ENCODE measurements at regions not wholly inside any gene's neighbourhood (a gene's known extent, or its start where the extent isn't known, plus 50 kb on each side); places are given as distances from the start of the nearest gene placed in this dataset.

- Histone ChIP-seq H3K4me3 (ENCODE audit: low read depth, low read length, poor library complexity, severe bottlenecking) (no peak overlapping the region), H3K27ac (ENCODE audit: low read depth, low read length, poor library complexity, severe bottlenecking) (no peak overlapping the region), H3K9me3 (ENCODE audit: low read depth, low read length, poor library complexity, severe bottlenecking) (no peaks in the 10 kb centered on the region), H3K27me3 (replicated peaks; ENCODE audit: insufficient read depth, low read depth, low read length, poor library complexity) (no peaks in the 10 kb centered on the region), H3K36me3 (ENCODE audit: insufficient read depth, low read length, poor library complexity, severe bottlenecking) (no peaks in the 10 kb centered on the region), H3K4me1 (ENCODE audit: insufficient read depth, low read length, poor library complexity, severe bottlenecking) (peaks cover 29% of the 10 kb centered on the region)
- ChIA-PET CTCF (no interaction called here), POLR2A (ENCODE audit: low non-redundant PET) (no interaction called here)
- TF ChIP-seq EZH2 (IDR thresholded peaks at IDR 0.05; ENCODE audit: borderline replicate concordance, low read depth, low read length, poor library complexity, severe bottlenecking) (no peak), CTCF (conservative IDR thresholded peaks at IDR 0.05; ENCODE audit: low read depth, low read length) (no peak)
- intact Hi-C loops (cut with micrococcal nuclease; ENCODE audit: unreplicated experiment): no loop called here
- peak; percentile 61 for DNase-seq (ENCODE audit: low spot score)
- BruUV-seq (replicated peaks): no TSS peak
These were observed 93.0 kb upstream of the DAB2 start for GRCh38 chr5:39517800-39518199.

- no peak overlapping the region for H3K4me3 ChIP-seq (ENCODE audit: low read depth, low read length, poor library complexity, severe bottlenecking)
- POLR2A ChIA-PET (ENCODE audit: low non-redundant PET): no interaction called here
- H3K36me3 ChIP-seq (ENCODE audit: insufficient read depth, low read length, poor library complexity, severe bottlenecking): no peaks in the 10 kb centered on the region
- CTCF ChIA-PET: no interaction called here
- no TSS peak for BruUV-seq (replicated peaks)
- intact Hi-C loops (cut with micrococcal nuclease; ENCODE audit: unreplicated experiment): no loop called here
- TF ChIP-seq EZH2 (IDR thresholded peaks at IDR 0.05; ENCODE audit: borderline replicate concordance, low read depth, low read length, poor library complexity, severe bottlenecking): no peak
- no peak for TF ChIP-seq CTCF (conservative IDR thresholded peaks at IDR 0.05; ENCODE audit: low read depth, low read length)
- H3K4me1 ChIP-seq (ENCODE audit: insufficient read depth, low read length, poor library complexity, severe bottlenecking): peaks cover 29% of the 10 kb centered on the region
- H3K27me3 ChIP-seq (replicated peaks; ENCODE audit: insufficient read depth, low read depth, low read length, poor library complexity): no peaks in the 10 kb centered on the region
- no peaks in the 10 kb centered on the region for H3K9me3 ChIP-seq (ENCODE audit: low read depth, low read length, poor library complexity, severe bottlenecking)
- no peak for DNase-seq (ENCODE audit: low spot score)
- H3K27ac ChIP-seq (ENCODE audit: low read depth, low read length, poor library complexity, severe bottlenecking): no peak overlapping the region
These were observed 91.1 kb upstream of the DAB2 start for GRCh38 chr5:39515881-39516280.

- DNase-seq (ENCODE audit: low spot score): no peak
- no TSS peak for BruUV-seq (replicated peaks)
- TF ChIP-seq EZH2 (IDR thresholded peaks at IDR 0.05; ENCODE audit: borderline replicate concordance, low read depth, low read length, poor library complexity, severe bottlenecking) (no peak), CTCF (conservative IDR thresholded peaks at IDR 0.05; ENCODE audit: low read depth, low read length) (no peak)
- Histone ChIP-seq H3K27me3 (replicated peaks; ENCODE audit: insufficient read depth, low read depth, low read length, poor library complexity) (no peaks in the 10 kb centered on the region), H3K9me3 (ENCODE audit: low read depth, low read length, poor library complexity, severe bottlenecking) (no peaks in the 10 kb centered on the region), H3K4me3 (ENCODE audit: low read depth, low read length, poor library complexity, severe bottlenecking) (no peak overlapping the region), H3K4me1 (ENCODE audit: insufficient read depth, low read length, poor library complexity, severe bottlenecking) (peaks cover 12% of the 10 kb centered on the region), H3K36me3 (ENCODE audit: insufficient read depth, low read length, poor library complexity, severe bottlenecking) (no peaks in the 10 kb centered on the region), H3K27ac (ENCODE audit: low read depth, low read length, poor library complexity, severe bottlenecking) (no peak overlapping the region)
- ChIA-PET POLR2A (ENCODE audit: low non-redundant PET) (no interaction called here), CTCF (no interaction called here)
- intact Hi-C loops (cut with micrococcal nuclease; ENCODE audit: unreplicated experiment): no loop called here
These were observed 88.5 kb upstream of the DAB2 start for GRCh38 chr5:39513236-39513635.

Data from A673 (cell line).